MM.1S (cell line): ENCODE measurements at regions not wholly inside any gene's neighbourhood (a gene's known extent, or its start where the extent isn't known, plus 50 kb on each side); places are given as distances from the start of the nearest gene placed in this dataset.

Source experiments
- DNase-seq: peaks from one replicate; pipeline ENCODE4 v3.0.0-alpha.2; 2015
- H2AFZ ChIP-seq: fragments of 300-600 bp; sonication (generic); 2 replicates; pipeline ENCODE4 v1.6.0; 2016; ENCODE audit warnings: antibody characterized with exemption, low read length
- H3F3A ChIP-seq: fragments of 300-600 bp; sonication (generic); 2 replicates; pipeline ENCODE4 v1.6.1; 2016; ENCODE audit warnings: mild to moderate bottlenecking, antibody characterized with exemption, low read length, moderate library complexity, mixed read lengths; ENCODE audit not compliant: insufficient read depth
- H3K27ac ChIP-seq: fragments of 300-600 bp; sonication (generic); 2 replicates; pipeline ENCODE4 v1.5.1; 2016; ENCODE audit warnings: mild to moderate bottlenecking, low read length
- H3K27me3 ChIP-seq: fragments of 300-600 bp; sonication (generic); replicated peaks from 2 replicates; pipeline ENCODE4 v1.6.0; 2016; ENCODE audit warnings: low read length; ENCODE audit not compliant: insufficient read depth
- H3K36me3 ChIP-seq: fragments of 300-600 bp; sonication (generic); replicated peaks from 2 replicates; pipeline ENCODE4 v1.6.1; 2016; ENCODE audit warnings: mild to moderate bottlenecking, low read length, mixed read lengths; ENCODE audit not compliant: insufficient read depth
- H3K4me1 ChIP-seq: fragments of 300-600 bp; sonication (generic); 2 replicates; pipeline ENCODE4 v1.6.1; 2016; ENCODE audit warnings: low read length, mixed read lengths
- H3K4me2 ChIP-seq: fragments of 300-600 bp; sonication (generic); 2 replicates; pipeline ENCODE4 v1.6.0; 2016; ENCODE audit warnings: low read depth, low read length
- H3K4me3 ChIP-seq: fragments of 300-600 bp; sonication (generic); 2 replicates; pipeline ENCODE4 v1.5.1; 2016; ENCODE audit warnings: low read length, mixed read lengths
- H3K79me2 ChIP-seq: fragments of 300-600 bp; sonication (generic); 2 replicates; pipeline ENCODE4 v1.6.1; 2016; ENCODE audit warnings: mixed run types, low read length, mixed read lengths
- H3K9ac ChIP-seq: fragments of 300-600 bp; sonication (generic); 2 replicates; pipeline ENCODE4 v1.6.1; 2016; ENCODE audit warnings: low read length, mixed read lengths
- H3K9me2 ChIP-seq: fragments of 300-600 bp; sonication (generic); replicated peaks from 2 replicates; pipeline ENCODE4 v1.6.1; 2016; ENCODE audit warnings: mild to moderate bottlenecking, low read length, mixed read lengths; ENCODE audit not compliant: insufficient read depth
- H3K9me3 ChIP-seq: fragments of 300-600 bp; sonication (generic); replicated peaks from 2 replicates; pipeline ENCODE4 v1.6.1; 2016; ENCODE audit warnings: mild to moderate bottlenecking, low read length, mixed read lengths; ENCODE audit not compliant: insufficient read depth
- H4K20me1 ChIP-seq: fragments of 300-600 bp; sonication (generic); 2 replicates; pipeline ENCODE4 v1.6.1; 2016; ENCODE audit warnings: mild to moderate bottlenecking, low read length, moderate library complexity, mixed read lengths; ENCODE audit not compliant: insufficient read depth
- EZH2 ChIP-seq: fragments of 300-600 bp; sonication (generic); optimal IDR thresholded peaks from 2 replicates; pipeline ENCODE3; 2017; ENCODE audit warnings: low read depth, mild to moderate bottlenecking, antibody characterized with exemption, low read length, mixed read lengths
- EZH2phosphoT487 ChIP-seq: fragments of 300-600 bp; sonication (generic); IDR thresholded peaks from 2 replicates; pipeline ENCODE4 v1.6.1; 2018; ENCODE audit warnings: antibody characterized with exemption, low read length
- TF ChIP-seq, protein P1 (sequence below): fragments of 300-600 bp; sonication (generic); IDR thresholded peaks from 2 replicates; pipeline ENCODE4 v1.5.1; 2016; ENCODE audit warnings: antibody characterized with exemption, low read length, mixed read lengths

- Histone ChIP-seq H3K36me3 (no peaks in the 10 kb centered on the region), H3K79me2 (no peaks in the 10 kb centered on the region), H4K20me1 (no peaks in the 10 kb centered on the region), H2AFZ (no peak overlapping the region), H3K4me1 (no peaks in the 10 kb centered on the region), H3K4me3 (no peak overlapping the region), H3K9ac (no peak overlapping the region), H3K9me3 (no peaks in the 10 kb centered on the region), H3K9me2 (no peaks in the 10 kb centered on the region), H3F3A (no peaks in the 10 kb centered on the region), H3K27ac (no peak overlapping the region), H3K4me2 (no peak overlapping the region), H3K27me3 (no peaks in the 10 kb centered on the region)
- no peak for DNase-seq
- TF ChIP-seq, protein P1, sequence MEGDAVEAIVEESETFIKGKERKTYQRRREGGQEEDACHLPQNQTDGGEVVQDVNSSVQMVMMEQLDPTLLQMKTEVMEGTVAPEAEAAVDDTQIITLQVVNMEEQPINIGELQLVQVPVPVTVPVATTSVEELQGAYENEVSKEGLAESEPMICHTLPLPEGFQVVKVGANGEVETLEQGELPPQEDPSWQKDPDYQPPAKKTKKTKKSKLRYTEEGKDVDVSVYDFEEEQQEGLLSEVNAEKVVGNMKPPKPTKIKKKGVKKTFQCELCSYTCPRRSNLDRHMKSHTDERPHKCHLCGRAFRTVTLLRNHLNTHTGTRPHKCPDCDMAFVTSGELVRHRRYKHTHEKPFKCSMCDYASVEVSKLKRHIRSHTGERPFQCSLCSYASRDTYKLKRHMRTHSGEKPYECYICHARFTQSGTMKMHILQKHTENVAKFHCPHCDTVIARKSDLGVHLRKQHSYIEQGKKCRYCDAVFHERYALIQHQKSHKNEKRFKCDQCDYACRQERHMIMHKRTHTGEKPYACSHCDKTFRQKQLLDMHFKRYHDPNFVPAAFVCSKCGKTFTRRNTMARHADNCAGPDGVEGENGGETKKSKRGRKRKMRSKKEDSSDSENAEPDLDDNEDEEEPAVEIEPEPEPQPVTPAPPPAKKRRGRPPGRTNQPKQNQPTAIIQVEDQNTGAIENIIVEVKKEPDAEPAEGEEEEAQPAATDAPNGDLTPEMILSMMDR, result no peak
- no peak for TF ChIP-seq EZH2
- TF ChIP-seq EZH2phosphoT487, result no peak
Measured at GRCh38 chr13:81636120-81636519, 1295.2 kb upstream of the SPRY2 start.

- H3K36me3 ChIP-seq, result no peaks in the 10 kb centered on the region
- no peaks in the 10 kb centered on the region for H3K4me1 ChIP-seq
- TF ChIP-seq EZH2 (no peak), EZH2phosphoT487 (no peak)
- TF ChIP-seq, protein P1, result no peak
- H3K4me2 ChIP-seq, result no peak overlapping the region
- H4K20me1 ChIP-seq, result no peaks in the 10 kb centered on the region
- H3K27ac ChIP-seq, result no peak overlapping the region
- DNase-seq, result no peak
- no peak overlapping the region for H2AFZ ChIP-seq
- H3K4me3 ChIP-seq, result no peak overlapping the region
- H3K9ac ChIP-seq, result no peak overlapping the region
- no peaks in the 10 kb centered on the region for H3F3A ChIP-seq
- no peaks in the 10 kb centered on the region for H3K27me3 ChIP-seq
- no peaks in the 10 kb centered on the region for H3K79me2 ChIP-seq
- H3K9me3 ChIP-seq, result no peaks in the 10 kb centered on the region
- H3K9me2 ChIP-seq, result no peaks in the 10 kb centered on the region
Measured at GRCh38 chr13:81615031-81615430, 1274.1 kb upstream of the SPRY2 start.

DNA sequence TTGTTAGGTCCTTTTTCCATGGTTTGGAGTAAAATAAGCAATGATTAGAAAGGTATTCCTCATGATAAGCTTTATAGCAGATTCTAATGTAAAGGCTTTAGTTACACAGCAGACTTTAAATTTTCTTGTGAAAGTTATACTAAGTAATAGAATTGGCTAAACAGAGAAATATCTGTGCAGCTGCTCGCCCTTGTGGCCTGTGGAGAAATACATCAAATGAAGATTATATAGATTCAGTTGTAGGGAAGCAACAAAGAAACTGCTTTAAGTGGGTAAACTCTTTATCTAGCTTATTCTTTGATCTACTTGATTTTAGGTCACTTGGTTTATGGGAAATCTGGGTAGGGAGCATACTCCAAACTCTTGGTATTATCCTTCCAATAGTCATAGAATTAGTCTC, 1269.7 kb upstream of the SPRY2 start:
- DNase-seq, result no peak
- no peaks in the 10 kb centered on the region for H4K20me1 ChIP-seq
- no peak overlapping the region for H2AFZ ChIP-seq
- no peak overlapping the region for H3K4me2 ChIP-seq
- H3K9me3 ChIP-seq, result no peaks in the 10 kb centered on the region
- H3K9me2 ChIP-seq, result no peaks in the 10 kb centered on the region
- TF ChIP-seq, protein P1, result no peak
- TF ChIP-seq EZH2phosphoT487 (no peak), EZH2 (no peak)
- H3K27ac ChIP-seq, result no peak overlapping the region
- no peaks in the 10 kb centered on the region for H3K27me3 ChIP-seq
- H3K4me1 ChIP-seq, result no peaks in the 10 kb centered on the region
- H3F3A ChIP-seq, result no peaks in the 10 kb centered on the region
- H3K9ac ChIP-seq, result no peak overlapping the region
- H3K4me3 ChIP-seq, result no peak overlapping the region
- no peaks in the 10 kb centered on the region for H3K79me2 ChIP-seq
- H3K36me3 ChIP-seq, result no peaks in the 10 kb centered on the region
